ENCODE measurements at regions not wholly inside any gene's neighbourhood (a gene's known extent, or its start where the extent isn't known, plus 50 kb on each side); places are given as distances from the start of the nearest gene placed in this dataset.

GRCh38 chr17:410543-411401 lies 58.2 kb upstream of the RPH3AL start:
- no peaks in the 10 kb centered on the region for H3K27me3 ChIP-seq
- peak overlapping the region; percentile 39 to 72 for H3K4me3 ChIP-seq
- H3K27ac ChIP-seq, result peak overlapping the region in 3 of 4 donors; percentile 51 to 71 (median 51)
- H3K9me3 ChIP-seq, result no peaks in the 10 kb centered on the region
- ATAC-seq, result no peak
- peak in 2 of 4 donors; percentile 16 to 19 for DNase-seq
- H3K36me3 ChIP-seq (replicated peaks in 1 of 2; ENCODE audit: insufficient read depth in 1 of 2, low read depth in 2 of 2), result no peaks in the 10 kb centered on the region
- intact Hi-C loops (cut with DNase I), result no loop called here
- WGBS, 2 donors, result 16 to 25% methylated on average over 26 to 27 of the region's 27 CpGs
- TF ChIP-seq CTCF (IDR thresholded peaks at IDR 0.05), result no peak
- TF ChIP-seq POLR2A (IDR thresholded peaks at IDR 0.05), result no peak
- peaks cover 24% of the 10 kb centered on the region for H3K4me1 ChIP-seq

GRCh38 chr17:409848-410542 lies 57.4 kb upstream of the RPH3AL start:
- intact Hi-C loops (cut with DNase I), result no loop called here
- peak overlapping the region; percentile 55 to 74 (median 66) for H3K27ac ChIP-seq
- H3K27me3 ChIP-seq, result no peaks in the 10 kb centered on the region
- WGBS, 2 donors, result 1% methylated on average over 20 to 79 of the region's 80 CpGs
- peak overlapping the region; percentile 39 to 72 for H3K4me3 ChIP-seq
- ATAC-seq, result peak; percentile 98
- no peaks in the 10 kb centered on the region for H3K9me3 ChIP-seq
- no peaks in the 10 kb centered on the region for H3K36me3 ChIP-seq (replicated peaks in 1 of 2; ENCODE audit: insufficient read depth in 1 of 2, low read depth in 2 of 2)
- TF ChIP-seq CTCF (IDR thresholded peaks at IDR 0.05) (peak in 1 of 7 experiments; percentile 14), POLR2A (IDR thresholded peaks at IDR 0.05) (peak in 2 of 3 donors; percentile 57 to 59)
- H3K4me1 ChIP-seq, result peaks cover 24% of the 10 kb centered on the region
- peak; percentile 100 for DNase-seq

GRCh38 chr17:409308-409847 lies 56.8 kb upstream of the RPH3AL start:
- Histone ChIP-seq H3K4me3 (no peak overlapping the region), H3K9me3 (no peaks in the 10 kb centered on the region), H3K27me3 (no peaks in the 10 kb centered on the region), H3K4me1 (peaks cover 24% of the 10 kb centered on the region), H3K36me3 (replicated peaks in 1 of 2; ENCODE audit: insufficient read depth in 1 of 2, low read depth in 2 of 2) (no peaks in the 10 kb centered on the region), H3K27ac (peak overlapping the region; percentile 54 to 74 (median 58))
- TF ChIP-seq POLR2A (IDR thresholded peaks at IDR 0.05) (no peak), CTCF (IDR thresholded peaks at IDR 0.05) (no peak)
- DNase-seq, result no peak
- no peak for ATAC-seq
- WGBS, 2 donors, result 57 to 63% methylated on average over 16 of the region's 16 CpGs
- intact Hi-C loops (cut with DNase I), result no loop called here

- Histone ChIP-seq H3K4me1 (peaks cover 5% of the 10 kb centered on the region), H3K27me3 (no peaks in the 10 kb centered on the region), H3K36me3 (replicated peaks in 1 of 2; ENCODE audit: insufficient read depth in 1 of 2, low read depth in 2 of 2) (no peaks in the 10 kb centered on the region), H3K9me3 (no peaks in the 10 kb centered on the region), H3K4me3 (no peak overlapping the region), H3K27ac (no peak overlapping the region)
- no peak for ATAC-seq
- DNase-seq, result no peak
- TF ChIP-seq POLR2A (IDR thresholded peaks at IDR 0.05) (no peak), CTCF (IDR thresholded peaks at IDR 0.05) (no peak)
- intact Hi-C loops (cut with DNase I), result no loop called here
- WGBS, 2 donors, result 78 to 87% methylated on average over 6 to 7 of the region's 7 CpGs
Measured at GRCh38 chr17:404703-405102, 52.1 kb upstream of the RPH3AL start.

Measured in body of pancreas (tissue), 4 donors.